NT2/D1 (cell line): ENCODE measurements at regions not wholly inside any gene's neighbourhood (a gene's known extent, or its start where the extent isn't known, plus 50 kb on each side); places are given as distances from the start of the nearest gene placed in this dataset.

ENCODE experiments used
- SUZ12 ChIP-seq: IDR thresholded peaks from 2 replicates; pipeline ENCODE4 v1.6.1; 2011; ENCODE audit not compliant: insufficient read length, insufficient read depth; ENCODE audit errors: extremely low read depth
- YY1 ChIP-seq: IDR thresholded peaks from 2 replicates; pipeline ENCODE4 v1.6.1; 2011; ENCODE audit not compliant: insufficient read length, insufficient read depth

DNA sequence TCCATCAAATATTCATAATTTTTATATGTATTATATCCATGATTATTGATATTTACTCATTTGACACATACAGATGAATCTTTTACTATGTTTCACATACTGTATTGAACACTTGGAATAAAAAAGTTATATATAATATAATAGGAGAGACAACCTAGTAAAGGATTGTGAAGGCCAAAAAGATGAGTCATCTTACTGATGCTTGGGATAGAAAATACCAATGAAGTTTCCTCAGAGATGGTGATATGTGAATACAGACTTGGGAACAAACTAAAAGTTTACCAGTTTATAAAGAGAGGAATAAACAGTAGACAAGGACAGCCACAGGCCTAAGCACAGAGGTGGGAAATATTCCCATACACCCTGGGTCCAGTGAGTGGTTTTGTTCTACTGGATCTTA lies 743.9 kb upstream of the FLRT2 start:
- TF ChIP-seq SUZ12 (no peak), YY1 (no peak)
